ENCODE measurements at regions not wholly inside any gene's neighbourhood (a gene's known extent, or its start where the extent isn't known, plus 50 kb on each side); places are given as distances from the start of the nearest gene placed in this dataset.
A peak's percentile ranks its signal among the peaks of the same experiment; 100 is the strongest.

- TF ChIP-seq CTCF (IDR thresholded peaks at IDR 0.05; ENCODE audit: control extremely low read depth in 1 of 3, insufficient read depth in 1 of 3, low read depth in 1 of 3, low read length in 3 of 3) (peak in 1 of 3 experiments; percentile 6; a peak in 2 of 4 replicates), RAD21 (IDR thresholded peaks at IDR 0.05 in 1 of 2, conservative IDR thresholded peaks at IDR 0.05 in 1 of 2; ENCODE audit: low read depth in 2 of 2, low read length in 2 of 2) (peak; percentile 51 to 59), SIX5 (IDR thresholded peaks at IDR 0.05; ENCODE audit: low read depth, low read length) (no peak), BCL11A (IDR thresholded peaks at IDR 0.05; ENCODE audit: low read depth in 2 of 2, low read length in 2 of 2) (no peak)
- Histone ChIP-seq H3K14ac (ENCODE audit: insufficient read length) (no peak overlapping the region), H3K4me1 (replicated peaks in 1 of 4; ENCODE audit: control insufficient read depth in 3 of 4, insufficient read depth in 4 of 4, low read length in 3 of 4) (no peaks in the 10 kb centered on the region), H3K9ac (replicated peaks in 1 of 4; ENCODE audit: extremely low read depth in 1 of 4, low read depth in 3 of 4, low read length in 3 of 4) (no peak overlapping the region), H3K4me2 (ENCODE audit: insufficient read depth in 1 of 2, low read depth in 2 of 2, low read length in 2 of 2) (no peak overlapping the region), H4K5ac (ENCODE audit: insufficient read length, low read depth, low read length) (no peak overlapping the region), H4K8ac (ENCODE audit: extremely low read depth, insufficient read depth, low read length) (no peak overlapping the region), H3K4me3 (ENCODE audit: extremely low read depth in 1 of 4, insufficient read depth in 2 of 4, low read depth in 3 of 4, low read length in 4 of 4) (no peak overlapping the region), H2BK5ac (ENCODE audit: low read depth, low read length) (no peak overlapping the region), H2BK120ac (replicated peaks; ENCODE audit: low read depth, low read length) (no peak overlapping the region), H2BK20ac (ENCODE audit: low read length) (no peak overlapping the region), H3K56ac (replicated peaks; ENCODE audit: insufficient read length, low read depth, low read length) (no peak overlapping the region), H3K79me2 (ENCODE audit: control insufficient read depth in 1 of 2, insufficient read depth in 2 of 2, low read length in 2 of 2) (no peaks in the 10 kb centered on the region), H3K79me1 (ENCODE audit: low read depth, low read length) (no peaks in the 10 kb centered on the region), H3K9me3 (ENCODE audit: insufficient read depth in 2 of 2, low read depth in 1 of 2, low read length in 1 of 2) (no peaks in the 10 kb centered on the region), H3K23ac (ENCODE audit: insufficient read length) (no peak overlapping the region), H3K36me3 (ENCODE audit: control insufficient read depth in 2 of 4, insufficient read depth in 4 of 4, low read length in 3 of 4) (no peaks in the 10 kb centered on the region), H4K20me1 (replicated peaks in 1 of 2; ENCODE audit: control insufficient read depth in 1 of 2, insufficient read depth in 2 of 2, low read length in 2 of 2) (no peaks in the 10 kb centered on the region), H2AK5ac (ENCODE audit: low read depth, low read length) (no peak overlapping the region), H3K27me3 (replicated peaks in 1 of 4; ENCODE audit: control insufficient read depth in 3 of 4, extremely low read depth in 1 of 4, insufficient read depth in 3 of 4, low read length in 3 of 4) (no peaks in the 10 kb centered on the region), H3K27ac (ENCODE audit: low read depth, low read length) (no peak overlapping the region), H2BK12ac (ENCODE audit: low read depth, low read length) (no peak overlapping the region), H2AFZ (ENCODE audit: low read length) (no peak overlapping the region), H2BK15ac (ENCODE audit: low read length) (no peak overlapping the region), H3K4ac (replicated peaks; ENCODE audit: insufficient read length, low read depth, low read length) (no peak overlapping the region), H3K18ac (ENCODE audit: extremely low read depth, low read length) (no peak overlapping the region), H4K91ac (replicated peaks; ENCODE audit: insufficient read length, low read length) (no peak overlapping the region), H3K23me2 (ENCODE audit: low read depth, low read length) (no peaks in the 10 kb centered on the region; the same call in 1 of the 2 replicates)
- FAIRE-seq (no peak), DNase-seq (ENCODE audit: low read depth in 1 of 2, low spot score in 2 of 2) (no peak)
- whole genome bisulfite sequencing, 2 experiments (ENCODE audit: extremely low coverage in 1 of 2, insufficient coverage in 1 of 2, insufficient read length in 1 of 2, insufficient replicate concordance in 2 of 2, low coverage in 1 of 2, low lambda C conversion rate in 2 of 2, missing lambda C conversion rate in 1 of 2): 73% methylated on average over 2 of the region's 2 CpGs; no CpG with 5 or more reads in 1 of the 2 experiments
- ChIA-PET POLR2A (ENCODE audit: partially characterized antibody) (no interaction called here), CTCF (ENCODE audit: partially characterized antibody) (interaction anchor here (0.7 kb wide), 1 partner anchor 807 kb away, joined by 3 read pairs; no protein-coding TSS in a partner anchor)
These were observed 783.3 kb upstream of the ATXN8OS start for GRCh38 chr13:69324090-69324886.

All from H1 (cell line).